KMS-11 (cell line): ENCODE measurements at regions not wholly inside any gene's neighbourhood (a gene's known extent, or its start where the extent isn't known, plus 50 kb on each side); places are given as distances from the start of the nearest gene placed in this dataset.

Source experiments
- H2AFZ ChIP-seq: fragments of 200-600 bp; sonication (generic); 2 replicates; pipeline ENCODE4 v1.6.1; 2016; ENCODE audit warnings: antibody characterized with exemption, mixed run types, low read depth
- H3K27ac ChIP-seq: fragments of 200-600 bp; sonication (generic); 2 replicates; pipeline ENCODE4 v1.6.1; 2016; ENCODE audit warnings: mild to moderate bottlenecking, mixed run types
- H3K27me3 ChIP-seq: fragments of 200-600 bp; sonication (generic); 2 replicates; pipeline ENCODE4 v1.6.1; 2017; ENCODE audit warnings: mild to moderate bottlenecking, low read depth, mixed run types, moderate library complexity; ENCODE audit not compliant: insufficient read depth
- H3K36me3 ChIP-seq: fragments of 200-600 bp; sonication (generic); 2 replicates; pipeline ENCODE4 v1.6.1; 2017; ENCODE audit warnings: mild to moderate bottlenecking, mixed run types; ENCODE audit not compliant: insufficient read depth
- H3K4me1 ChIP-seq: fragments of 200-600 bp; sonication (generic); 2 replicates; pipeline ENCODE4 v1.6.1; 2016; ENCODE audit warnings: mild to moderate bottlenecking, low read depth, mixed run types; ENCODE audit not compliant: poor library complexity, severe bottlenecking
- H3K4me2 ChIP-seq: fragments of 200-600 bp; sonication (generic); 2 replicates; pipeline ENCODE4 v1.7.0; 2016; ENCODE audit warnings: mild to moderate bottlenecking, mixed run types
- H3K4me3 ChIP-seq: fragments of 200-600 bp; sonication (generic); IDR thresholded peaks from 2 replicates; pipeline ENCODE4 v1.6.1; 2017; ENCODE audit warnings: low read depth, low read length, mixed read lengths; ENCODE audit not compliant: insufficient read depth
- H3K79me2 ChIP-seq: fragments of 200-600 bp; sonication (generic); 2 replicates; pipeline ENCODE4 v1.6.1; 2016; ENCODE audit warnings: low read depth, mixed run types; ENCODE audit not compliant: insufficient read depth
- H3K9ac ChIP-seq: fragments of 200-600 bp; sonication (generic); 2 replicates; pipeline ENCODE4 v1.6.1; 2016; ENCODE audit warnings: mild to moderate bottlenecking, mixed run types
- H4K20me1 ChIP-seq: fragments of 200-600 bp; sonication (generic); 2 replicates; pipeline ENCODE4 v1.6.1; 2016; ENCODE audit warnings: mild to moderate bottlenecking, mixed run types; ENCODE audit not compliant: insufficient read depth
- TF ChIP-seq, protein P1 (sequence below): fragments of 200-600 bp; sonication (generic); conservative IDR thresholded peaks from 2 replicates; pipeline ENCODE4 v1.6.1; 2017; ENCODE audit warnings: low read depth, mild to moderate bottlenecking, antibody characterized with exemption, low read length, moderate library complexity, mixed read lengths

DNA sequence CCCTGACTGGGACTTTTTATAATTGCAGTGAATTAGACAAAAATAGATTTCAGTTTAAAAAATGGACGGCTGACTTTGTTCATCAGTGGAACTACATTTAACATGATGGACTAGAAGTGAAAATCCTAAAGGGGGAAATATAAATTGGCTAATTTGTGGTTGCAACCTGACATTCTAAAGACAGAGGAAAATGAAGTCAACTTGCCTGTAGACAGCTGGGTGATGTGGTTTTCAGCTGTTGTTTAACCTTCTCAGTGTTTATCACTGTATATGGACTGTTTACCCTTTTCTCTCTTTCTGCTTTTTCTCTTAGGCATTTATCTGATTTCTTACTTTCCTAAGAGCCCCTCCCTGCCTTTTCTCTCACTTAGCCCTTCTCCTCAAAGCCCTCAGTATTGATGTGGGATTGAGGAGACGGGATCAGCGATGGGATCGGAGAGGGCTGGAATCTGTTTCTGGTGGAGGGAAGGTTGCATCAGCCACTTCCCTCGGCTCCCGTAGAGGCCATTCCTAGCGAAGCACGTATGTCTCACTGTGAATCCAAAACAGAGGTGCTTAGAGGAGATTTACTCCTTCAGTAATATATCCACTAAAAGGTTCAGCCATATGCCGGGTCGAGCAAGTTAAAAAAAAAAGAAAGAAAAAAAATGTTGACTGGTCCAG lies 109.0 kb upstream of the KLF6 start:
- TF ChIP-seq, protein P1, sequence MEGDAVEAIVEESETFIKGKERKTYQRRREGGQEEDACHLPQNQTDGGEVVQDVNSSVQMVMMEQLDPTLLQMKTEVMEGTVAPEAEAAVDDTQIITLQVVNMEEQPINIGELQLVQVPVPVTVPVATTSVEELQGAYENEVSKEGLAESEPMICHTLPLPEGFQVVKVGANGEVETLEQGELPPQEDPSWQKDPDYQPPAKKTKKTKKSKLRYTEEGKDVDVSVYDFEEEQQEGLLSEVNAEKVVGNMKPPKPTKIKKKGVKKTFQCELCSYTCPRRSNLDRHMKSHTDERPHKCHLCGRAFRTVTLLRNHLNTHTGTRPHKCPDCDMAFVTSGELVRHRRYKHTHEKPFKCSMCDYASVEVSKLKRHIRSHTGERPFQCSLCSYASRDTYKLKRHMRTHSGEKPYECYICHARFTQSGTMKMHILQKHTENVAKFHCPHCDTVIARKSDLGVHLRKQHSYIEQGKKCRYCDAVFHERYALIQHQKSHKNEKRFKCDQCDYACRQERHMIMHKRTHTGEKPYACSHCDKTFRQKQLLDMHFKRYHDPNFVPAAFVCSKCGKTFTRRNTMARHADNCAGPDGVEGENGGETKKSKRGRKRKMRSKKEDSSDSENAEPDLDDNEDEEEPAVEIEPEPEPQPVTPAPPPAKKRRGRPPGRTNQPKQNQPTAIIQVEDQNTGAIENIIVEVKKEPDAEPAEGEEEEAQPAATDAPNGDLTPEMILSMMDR = no peak
- H3K36me3 ChIP-seq = no peaks in the 10 kb centered on the region
- no peaks in the 10 kb centered on the region for H3K27me3 ChIP-seq
- no peak overlapping the region for H3K4me3 ChIP-seq
- no peaks in the 10 kb centered on the region for H4K20me1 ChIP-seq
- peaks cover 25% of the 10 kb centered on the region for H3K4me1 ChIP-seq
- H3K79me2 ChIP-seq = no peaks in the 10 kb centered on the region
- 0 out of 2 replicates have a peak overlapping the region, but pooled peaks have one; percentile 9 for H2AFZ ChIP-seq
- no peak overlapping the region for H3K9ac ChIP-seq
- peak overlapping the region; percentile 26 for H3K4me2 ChIP-seq
- H3K27ac ChIP-seq = no peak overlapping the region

DNA sequence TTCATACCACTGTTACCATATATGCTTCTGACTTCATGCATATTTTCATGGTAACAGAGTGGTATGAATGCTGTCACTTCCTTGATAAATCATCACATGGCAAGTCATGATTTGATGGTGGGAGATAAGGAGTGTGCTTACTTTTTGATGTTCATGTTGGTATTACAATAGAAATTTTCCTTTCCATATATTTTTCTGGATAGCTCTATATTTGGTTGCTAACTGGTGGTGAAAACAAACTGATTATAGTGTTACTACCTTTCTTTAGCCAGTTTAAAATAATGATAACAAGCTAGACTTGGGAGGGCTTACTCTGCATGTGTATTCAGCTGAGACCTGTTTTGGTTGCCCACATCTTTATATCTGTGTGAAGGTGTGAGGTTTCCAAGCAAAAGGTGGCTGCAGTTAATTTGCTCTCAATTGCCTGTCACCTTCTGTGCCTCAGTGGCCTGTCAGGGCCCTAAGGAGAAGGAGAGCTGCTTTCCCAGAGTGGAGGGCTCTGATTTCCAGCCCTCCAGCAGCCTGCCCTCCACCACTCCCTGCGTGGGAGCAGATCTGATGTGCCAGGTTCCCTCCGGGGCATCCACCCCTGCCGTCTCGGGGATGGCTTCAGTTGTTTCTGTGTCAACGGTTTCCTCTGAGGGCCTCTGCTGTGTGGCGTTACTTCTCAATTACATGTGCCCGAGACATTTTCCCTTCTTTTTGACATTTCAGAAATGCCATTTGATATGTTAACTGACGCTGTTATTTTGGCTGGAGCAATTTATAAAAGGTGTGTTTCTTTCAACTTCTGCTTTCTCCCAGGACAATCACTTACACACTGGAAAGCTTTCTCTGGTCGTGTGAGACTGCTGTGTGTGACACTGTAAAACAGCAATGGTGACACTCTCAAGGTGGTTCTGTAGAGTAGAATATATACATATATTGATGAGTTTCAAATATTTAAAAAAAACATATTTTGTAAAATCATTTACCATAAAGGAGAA lies 107.7 kb upstream of the KLF6 start:
- no peak overlapping the region for H2AFZ ChIP-seq
- H3K9ac ChIP-seq = no peak overlapping the region

DNA sequence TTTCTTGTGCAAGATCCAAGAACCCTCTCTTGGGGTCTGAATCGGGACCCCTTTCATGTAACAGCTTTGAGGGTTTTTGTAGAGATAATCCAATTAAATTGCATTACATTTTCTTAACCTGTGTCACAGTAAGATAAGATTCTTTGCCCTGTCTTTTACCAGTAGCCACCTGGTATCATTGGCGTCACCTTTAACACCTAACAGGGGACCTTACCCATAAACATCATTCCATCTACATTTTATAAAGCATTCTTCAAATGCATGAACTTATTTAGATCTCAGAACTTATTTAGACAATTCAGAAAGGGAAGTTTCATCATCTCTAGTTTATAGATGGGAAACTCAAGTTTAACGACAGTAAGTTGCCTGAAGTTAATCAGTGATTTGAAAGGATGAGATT lies 106.4 kb upstream of the KLF6 start:
- Histone ChIP-seq H3K4me3 (no peak overlapping the region), H3K79me2 (no peaks in the 10 kb centered on the region), H2AFZ (no peak overlapping the region), H3K4me2 (no peak overlapping the region), H3K27me3 (no peaks in the 10 kb centered on the region), H4K20me1 (no peaks in the 10 kb centered on the region), H3K9ac (no peak overlapping the region), H3K4me1 (peaks cover 15% of the 10 kb centered on the region), H3K27ac (no peak overlapping the region), H3K36me3 (no peaks in the 10 kb centered on the region)
- TF ChIP-seq, protein P1 = no peak

More for the DNA sequence above, 107.7 kb upstream of the KLF6 start:
- H3K4me1 ChIP-seq = peaks cover 15% of the 10 kb centered on the region
- H3K79me2 ChIP-seq = no peaks in the 10 kb centered on the region
- H3K27me3 ChIP-seq = no peaks in the 10 kb centered on the region
- no peak overlapping the region for H3K4me2 ChIP-seq
- H3K36me3 ChIP-seq = no peaks in the 10 kb centered on the region
- H3K4me3 ChIP-seq = no peak overlapping the region
- no peaks in the 10 kb centered on the region for H4K20me1 ChIP-seq
- TF ChIP-seq, protein P1 = no peak
- H3K27ac ChIP-seq = no peak overlapping the region

DNA sequence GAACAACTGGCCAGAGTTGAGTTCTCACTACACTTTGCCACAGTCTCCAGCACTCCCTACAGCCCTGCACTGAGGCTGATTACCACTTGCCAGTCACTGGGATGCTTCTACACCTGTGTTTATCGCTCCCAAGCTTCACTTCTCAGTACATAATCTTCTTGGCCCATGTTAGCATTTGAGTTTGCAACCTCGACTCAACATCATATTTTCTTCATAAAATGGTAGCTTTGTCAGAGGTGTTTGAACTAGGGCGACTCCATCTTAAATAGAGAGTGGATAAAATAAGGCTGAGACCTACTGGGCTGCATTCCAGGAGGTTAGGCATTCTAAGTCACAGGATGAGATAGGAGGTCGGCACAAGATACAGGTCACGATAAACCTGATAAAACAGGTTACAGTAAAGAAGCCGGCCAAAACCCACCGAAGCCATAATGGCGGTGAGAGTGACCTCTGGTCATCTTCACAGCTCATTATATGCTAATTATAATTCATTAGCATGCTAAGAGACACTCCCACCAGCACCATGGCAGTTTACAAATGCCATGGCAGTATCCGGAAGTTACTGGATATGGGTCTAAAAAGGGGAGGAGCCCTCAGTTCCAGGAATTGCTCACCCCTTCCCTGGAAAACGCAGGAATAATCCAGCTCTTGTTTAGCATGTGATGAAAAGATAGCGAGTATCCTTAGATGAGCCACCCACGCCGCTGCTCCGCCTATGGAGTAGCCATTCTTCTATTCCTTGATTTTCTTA lies 105.8 kb upstream of the KLF6 start:
- TF ChIP-seq, protein P1 = no peak
- Histone ChIP-seq H4K20me1 (no peaks in the 10 kb centered on the region), H3K27me3 (no peaks in the 10 kb centered on the region), H3K36me3 (no peaks in the 10 kb centered on the region), H3K27ac (no peak overlapping the region), H3K9ac (no peak overlapping the region), H3K79me2 (no peaks in the 10 kb centered on the region), H3K4me2 (no peak overlapping the region), H3K4me1 (peaks cover 15% of the 10 kb centered on the region), H2AFZ (no peak overlapping the region), H3K4me3 (no peak overlapping the region)
